Suprapubic skin (tissue), 4 donors: ENCODE measurements at regions not wholly inside any gene's neighbourhood (a gene's known extent, or its start where the extent isn't known, plus 50 kb on each side); places are given as distances from the start of the nearest gene placed in this dataset.

Source experiments
- DNase-seq, 2 donors: peaks; one replicate each; pipeline ENCODE4 v3.0.0-alpha.2; 2019; ENCODE audit warnings: low spot score in 2 of 2
- H3K27ac ChIP-seq: fragments of 200-600 bp; sonication (generic); one replicate; pipeline ENCODE4 v1.5.1; 2019
- H3K27me3 ChIP-seq: fragments of 200-600 bp; sonication (generic); one replicate; pipeline ENCODE4 v1.5.1; 2019
- H3K36me3 ChIP-seq: fragments of 200-600 bp; sonication (generic); one replicate; pipeline ENCODE4 v1.5.1; 2019
- H3K4me1 ChIP-seq: fragments of 200-600 bp; sonication (generic); one replicate; pipeline ENCODE4 v1.5.1; 2019
- H3K4me3 ChIP-seq: fragments of 200-600 bp; sonication (generic); one replicate; pipeline ENCODE4 v1.5.1; 2019; ENCODE audit warnings: mild to moderate bottlenecking
- H3K9me3 ChIP-seq: fragments of 200-600 bp; sonication (generic); one replicate; pipeline ENCODE4 v1.5.1; 2019
- EP300 ChIP-seq: sonication (generic); formaldehyde crosslinking; IDR thresholded peaks from one replicate; pipeline ENCODE4 v1.6.1; 2017; ENCODE audit warnings: antibody characterized with exemption
- POLR2A ChIP-seq, 2 donors: fragments of 450-650 bp; IDR thresholded peaks; one replicate each; pipeline ENCODE4 v1.6.1; 2017; ENCODE audit warnings: antibody characterized with exemption in 2 of 2, mild to moderate bottlenecking in 2 of 2, moderate library complexity in 2 of 2
- POLR2AphosphoS5 ChIP-seq, 3 donors: sonication (generic); formaldehyde crosslinking; IDR thresholded peaks; one replicate each; pipeline ENCODE4 v1.6.1; 2017; ENCODE audit warnings: antibody characterized with exemption in 3 of 3
- WGBS: methylation state at CpG from one replicate; pipeline ENCODE4 v1.1.5; 2018; 5-methylcytosine and 5-hydroxymethylcytosine counted together
- TF ChIP-seq, protein P1 (sequence below), 2 donors: fragments of 200-600 bp in 1 of 2; fragments of 450-650 bp in 1 of 2; sonication (generic) in 1 of 2; IDR thresholded peaks; one replicate each; pipeline ENCODE4 v1.5.1; 2016 to 2019; ENCODE audit warnings: antibody characterized with exemption in 2 of 2, mild to moderate bottlenecking in 1 of 2, moderate library complexity in 1 of 2

DNA sequence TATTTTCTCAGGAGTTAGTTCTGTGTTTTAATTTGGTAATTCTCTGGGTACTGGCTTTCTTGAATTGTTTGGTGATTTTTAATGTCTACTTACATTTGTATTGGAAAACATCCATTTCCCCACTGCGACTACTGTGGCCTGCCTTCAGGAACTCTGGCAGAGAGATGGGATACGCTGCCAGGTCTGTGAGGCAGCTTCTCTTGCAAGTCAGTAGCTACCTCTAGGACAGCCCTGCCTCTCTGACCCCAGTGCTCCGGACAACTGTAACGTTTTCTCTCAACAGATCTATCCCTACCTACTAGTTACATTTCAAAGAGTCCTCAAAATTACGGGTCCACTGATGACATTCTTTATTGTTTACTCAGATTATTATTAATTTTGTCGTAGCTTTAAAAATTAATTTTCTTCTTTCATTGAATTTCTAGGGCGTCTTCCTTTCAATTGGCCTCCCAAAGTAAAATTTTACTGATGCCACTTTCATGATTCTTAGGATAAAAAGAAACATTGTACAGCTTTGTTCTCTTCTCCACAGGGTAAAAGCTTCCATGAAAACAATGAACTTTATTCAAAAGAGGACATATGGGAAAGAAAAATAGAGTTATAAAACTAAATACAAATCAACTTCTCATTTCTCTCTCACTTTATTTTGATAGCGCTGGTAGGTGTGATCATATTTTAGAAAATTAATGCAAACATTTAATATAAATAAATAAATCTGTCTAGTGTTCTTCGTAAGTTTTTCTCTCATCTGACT lies 123.2 kb upstream of the GOLGA8J start:
- 75% methylated on average over 9 of the region's 9 CpGs for WGBS
- H3K4me1 ChIP-seq, result no peaks in the 10 kb centered on the region
- no peak overlapping the region for H3K4me3 ChIP-seq
- no peaks in the 10 kb centered on the region for H3K36me3 ChIP-seq
- peaks cover 14% of the 10 kb centered on the region for H3K27me3 ChIP-seq
- H3K9me3 ChIP-seq, result no peaks in the 10 kb centered on the region
- TF ChIP-seq, protein P1, sequence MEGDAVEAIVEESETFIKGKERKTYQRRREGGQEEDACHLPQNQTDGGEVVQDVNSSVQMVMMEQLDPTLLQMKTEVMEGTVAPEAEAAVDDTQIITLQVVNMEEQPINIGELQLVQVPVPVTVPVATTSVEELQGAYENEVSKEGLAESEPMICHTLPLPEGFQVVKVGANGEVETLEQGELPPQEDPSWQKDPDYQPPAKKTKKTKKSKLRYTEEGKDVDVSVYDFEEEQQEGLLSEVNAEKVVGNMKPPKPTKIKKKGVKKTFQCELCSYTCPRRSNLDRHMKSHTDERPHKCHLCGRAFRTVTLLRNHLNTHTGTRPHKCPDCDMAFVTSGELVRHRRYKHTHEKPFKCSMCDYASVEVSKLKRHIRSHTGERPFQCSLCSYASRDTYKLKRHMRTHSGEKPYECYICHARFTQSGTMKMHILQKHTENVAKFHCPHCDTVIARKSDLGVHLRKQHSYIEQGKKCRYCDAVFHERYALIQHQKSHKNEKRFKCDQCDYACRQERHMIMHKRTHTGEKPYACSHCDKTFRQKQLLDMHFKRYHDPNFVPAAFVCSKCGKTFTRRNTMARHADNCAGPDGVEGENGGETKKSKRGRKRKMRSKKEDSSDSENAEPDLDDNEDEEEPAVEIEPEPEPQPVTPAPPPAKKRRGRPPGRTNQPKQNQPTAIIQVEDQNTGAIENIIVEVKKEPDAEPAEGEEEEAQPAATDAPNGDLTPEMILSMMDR (IDR thresholded peaks at IDR 0.05), result no peak
- TF ChIP-seq EP300, result no peak
- TF ChIP-seq POLR2A (IDR thresholded peaks at IDR 0.05), result no peak
- TF ChIP-seq POLR2AphosphoS5 (IDR thresholded peaks at IDR 0.05), result no peak
- no peak overlapping the region for H3K27ac ChIP-seq
- no peak for DNase-seq

DNA sequence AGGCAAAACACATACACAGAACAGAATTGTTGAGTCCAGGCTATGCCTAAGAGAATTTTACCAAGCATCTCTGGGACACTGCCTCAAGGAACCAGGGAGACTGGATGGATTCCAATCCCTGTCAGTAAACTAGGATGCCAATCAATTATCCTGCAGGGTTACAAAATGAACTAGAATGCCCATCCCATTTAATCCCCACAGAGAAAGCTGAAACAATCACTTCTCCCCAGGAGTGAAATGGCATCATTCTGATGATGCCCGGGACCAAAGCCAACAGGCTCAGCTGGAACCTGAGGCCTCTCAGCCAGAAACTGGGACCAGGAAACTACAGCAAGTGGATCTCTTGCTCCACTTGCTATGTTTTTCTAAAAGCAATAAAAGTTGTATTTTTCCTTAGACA lies 130.0 kb upstream of the TJP1 start:
- Histone ChIP-seq H3K4me1 (no peaks in the 10 kb centered on the region), H3K9me3 (no peaks in the 10 kb centered on the region), H3K27ac (no peak overlapping the region), H3K4me3 (no peak overlapping the region), H3K36me3 (no peaks in the 10 kb centered on the region), H3K27me3 (no peaks in the 10 kb centered on the region)
- TF ChIP-seq, protein P1 (IDR thresholded peaks at IDR 0.05), result no peak
- no peak for TF ChIP-seq EP300
- 61% methylated on average over 1 of the region's 1 CpG for WGBS
- DNase-seq, result no peak

DNA sequence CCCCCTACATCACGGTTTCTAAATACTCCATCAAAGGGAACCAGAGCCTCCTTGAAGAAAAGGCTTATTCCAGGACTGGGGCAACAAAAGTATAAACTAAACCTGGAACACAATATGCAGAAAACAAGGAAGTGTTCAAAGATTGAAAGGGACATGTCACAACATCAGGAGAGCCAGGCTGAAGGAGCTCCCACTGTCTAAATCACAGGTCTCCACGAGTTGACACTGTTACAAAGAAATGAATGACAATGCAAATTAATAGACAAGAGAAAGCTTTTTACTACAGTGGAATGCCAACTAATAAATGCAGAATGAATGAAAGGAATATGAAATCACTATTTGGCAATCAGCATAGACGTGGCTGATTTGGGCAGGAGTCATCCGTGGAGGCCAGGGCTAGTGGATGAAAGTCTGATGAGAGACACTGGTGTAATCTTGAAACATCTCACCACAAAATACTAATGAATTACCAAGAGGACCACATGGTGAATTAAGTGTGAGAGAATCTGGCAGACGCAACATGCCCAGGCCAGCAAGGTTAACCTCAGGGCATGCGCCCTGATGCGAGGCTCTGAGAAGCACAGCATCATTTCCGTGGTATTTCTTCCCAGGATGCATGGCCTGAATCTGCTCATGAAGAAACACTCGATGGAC lies 123.8 kb upstream of the TJP1 start:
- DNase-seq, result no peak
- TF ChIP-seq EP300 (no peak), POLR2A (IDR thresholded peaks at IDR 0.05) (no peak), POLR2AphosphoS5 (IDR thresholded peaks at IDR 0.05) (no peak)
- TF ChIP-seq, protein P1 (IDR thresholded peaks at IDR 0.05), result no peak
- 65% methylated on average over 9 of the region's 9 CpGs for WGBS
- H3K9me3 ChIP-seq, result no peaks in the 10 kb centered on the region
- no peaks in the 10 kb centered on the region for H3K4me1 ChIP-seq
- no peaks in the 10 kb centered on the region for H3K36me3 ChIP-seq
- no peaks in the 10 kb centered on the region for H3K27me3 ChIP-seq
- no peak overlapping the region for H3K4me3 ChIP-seq
- H3K27ac ChIP-seq, result no peak overlapping the region

DNA sequence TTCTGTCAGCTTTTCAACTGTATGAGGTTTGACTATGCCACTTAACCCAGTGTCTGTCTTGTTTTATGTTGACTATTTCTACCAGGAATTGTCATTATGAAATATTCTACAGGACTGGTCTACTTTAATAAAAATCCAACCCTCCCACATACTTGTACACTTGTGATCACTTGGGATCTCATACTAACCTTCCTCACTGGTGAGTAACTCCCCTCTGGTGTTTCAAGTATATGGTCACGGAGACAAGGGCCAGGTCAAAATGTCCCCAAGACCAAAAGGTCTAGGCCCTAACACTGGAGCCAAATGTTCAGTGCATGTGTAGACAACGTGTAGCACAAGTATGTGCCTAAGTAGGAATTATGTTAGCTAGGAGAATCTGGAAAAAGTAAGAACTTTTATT lies 122.7 kb upstream of the TJP1 start:
- DNase-seq, result no peak
- no peaks in the 10 kb centered on the region for H3K9me3 ChIP-seq
- H3K4me1 ChIP-seq, result no peaks in the 10 kb centered on the region
- no peaks in the 10 kb centered on the region for H3K36me3 ChIP-seq
- no peaks in the 10 kb centered on the region for H3K27me3 ChIP-seq
- no peak overlapping the region for H3K4me3 ChIP-seq
- TF ChIP-seq, protein P1 (IDR thresholded peaks at IDR 0.05), result no peak
- TF ChIP-seq POLR2A (IDR thresholded peaks at IDR 0.05), result no peak
- no peak for TF ChIP-seq EP300
- no peak for TF ChIP-seq POLR2AphosphoS5 (IDR thresholded peaks at IDR 0.05)
- H3K27ac ChIP-seq, result no peak overlapping the region
- WGBS, result 75% methylated on average over 2 of the region's 2 CpGs

DNA sequence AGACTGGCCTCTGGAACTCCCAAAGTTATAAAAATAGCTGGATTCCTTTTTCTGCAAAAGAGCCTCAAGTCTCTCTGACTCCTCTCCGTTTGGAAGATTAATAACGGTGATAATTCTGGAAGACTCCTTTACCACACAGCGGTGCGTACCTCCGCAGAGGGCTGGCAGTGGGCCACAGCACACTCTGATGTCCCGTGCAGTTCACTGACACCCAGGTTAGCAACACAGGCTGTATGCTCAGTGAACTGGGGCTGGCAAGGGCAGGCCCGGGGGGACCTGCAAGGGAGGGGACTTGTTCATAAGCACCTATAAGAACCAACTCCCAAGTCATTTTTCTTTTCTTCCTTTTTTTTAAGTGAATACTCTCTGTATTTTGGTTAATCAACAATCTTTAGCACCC lies 120.3 kb upstream of the TJP1 start:
- no peaks in the 10 kb centered on the region for H3K4me1 ChIP-seq
- H3K9me3 ChIP-seq, result no peaks in the 10 kb centered on the region
- no peaks in the 10 kb centered on the region for H3K27me3 ChIP-seq
- no peak overlapping the region for H3K4me3 ChIP-seq
- no peaks in the 10 kb centered on the region for H3K36me3 ChIP-seq
- TF ChIP-seq POLR2AphosphoS5 (IDR thresholded peaks at IDR 0.05) (no peak), EP300 (no peak), POLR2A (IDR thresholded peaks at IDR 0.05) (no peak)
- TF ChIP-seq, protein P1 (IDR thresholded peaks at IDR 0.05), result no peak
- WGBS, result 48% methylated on average over 7 of the region's 7 CpGs
- no peak overlapping the region for H3K27ac ChIP-seq
- DNase-seq, result no peak
